Activated CD4-positive, alpha-beta T cell treated with anti-CD3 and anti-CD28 coated beads, Interleukin-2, amount 50 U/mL, for 48 hours (primary cell): ENCODE measurements at regions not wholly inside any gene's neighbourhood (a gene's known extent, or its start where the extent isn't known, plus 50 kb on each side); places are given as distances from the start of the nearest gene placed in this dataset.
"Not testable (repeated sequence)": the region's sequence is repeated elsewhere in the genome, so short reads cannot be mapped to it uniquely, and the experiment has no call there.

Experiments used
- DNase-seq, 2 experiments: peaks; one replicate each; pipeline ENCODE4 v3.0.0-alpha.2; 2020

GRCh38 chr1:95701450-95702173 lies 467.6 kb downstream of the RWDD3 start:
- no peak for DNase-seq

- no peak for DNase-seq
These were observed 469.0 kb downstream of the RWDD3 start for GRCh38 chr1:95703046-95703445.

- no peak for DNase-seq
These were observed 482.1 kb downstream of the RWDD3 start for GRCh38 chr1:95716097-95716496.

GRCh38 chr1:95716550-95716949 lies 482.5 kb downstream of the RWDD3 start:
- DNase-seq: no peak

GRCh38 chr1:95723346-95723745 lies 489.3 kb downstream of the RWDD3 start:
- no peak for DNase-seq

- DNase-seq: no peak
These were observed 494.8 kb downstream of the RWDD3 start for GRCh38 chr1:95728841-95729240.

GRCh38 chr1:95730986-95731385 lies 497.0 kb downstream of the RWDD3 start:
- no peak for DNase-seq

GRCh38 chr1:95731466-95731865 lies 497.5 kb downstream of the RWDD3 start:
- no peak for DNase-seq

- DNase-seq: no peak
These were observed 499.0 kb downstream of the RWDD3 start for GRCh38 chr1:95733031-95733430.

- DNase-seq: no peak
These were observed 499.7 kb downstream of the RWDD3 start for GRCh38 chr1:95733671-95734070.

- DNase-seq: no peak
These were observed 500.6 kb downstream of the RWDD3 start for GRCh38 chr1:95734560-95734959.

GRCh38 chr1:95742591-95743089 lies 508.6 kb downstream of the RWDD3 start:
- no peak for DNase-seq

- no peak for DNase-seq
These were observed 510.7 kb downstream of the RWDD3 start for GRCh38 chr1:95744731-95745130.

- no peak for DNase-seq
These were observed 518.7 kb downstream of the RWDD3 start for GRCh38 chr1:95752515-95753381.

- no peak for DNase-seq
These were observed 519.5 kb downstream of the RWDD3 start for GRCh38 chr1:95753382-95754016.

GRCh38 chr1:95754412-95754811 lies 520.4 kb downstream of the RWDD3 start:
- DNase-seq: no peak

GRCh38 chr1:95766036-95766435 lies 532.0 kb downstream of the RWDD3 start:
- no peak for DNase-seq

GRCh38 chr1:95770581-95770980 lies 536.6 kb downstream of the RWDD3 start:
- no peak for DNase-seq

- DNase-seq: no peak
These were observed 544.2 kb downstream of the RWDD3 start for GRCh38 chr1:95778217-95778616.

- DNase-seq: no peak
These were observed 546.8 kb downstream of the RWDD3 start for GRCh38 chr1:95780836-95781235.

- DNase-seq: no peak
These were observed 556.1 kb downstream of the RWDD3 start for GRCh38 chr1:95790136-95790535.

GRCh38 chr1:95793893-95794292 lies 559.9 kb downstream of the RWDD3 start:
- no peak for DNase-seq

GRCh38 chr1:95797761-95798160 lies 563.8 kb downstream of the RWDD3 start:
- DNase-seq: not testable (repeated sequence)

- DNase-seq: no peak
These were observed 572.2 kb downstream of the RWDD3 start for GRCh38 chr1:95806171-95806570.
